Ectodermal cell (in vitro differentiated cells): ENCODE measurements at regions not wholly inside any gene's neighbourhood (a gene's known extent, or its start where the extent isn't known, plus 50 kb on each side); places are given as distances from the start of the nearest gene placed in this dataset.

Experiments used
- H3K27ac ChIP-seq: 2 replicates; pipeline ENCODE4 v1.7.0; 2013; ENCODE audit warnings: mild to moderate bottlenecking, low read depth, low read length; ENCODE audit not compliant: insufficient read depth, poor library complexity, severe bottlenecking
- H3K27me3 ChIP-seq: 2 replicates; pipeline ENCODE4 v1.7.0; 2013; ENCODE audit warnings: mild to moderate bottlenecking, low read length; ENCODE audit not compliant: insufficient read depth, control insufficient read depth, poor library complexity, severe bottlenecking
- H3K36me3 ChIP-seq: one replicate; pipeline ENCODE4 v1.7.0; 2013; ENCODE audit warnings: low read length; ENCODE audit not compliant: control insufficient read depth, insufficient read depth
- H3K4me1 ChIP-seq: one replicate; pipeline ENCODE4 v1.7.0; 2013; ENCODE audit warnings: low read length; ENCODE audit not compliant: control insufficient read depth, insufficient read depth
- H3K4me3 ChIP-seq: 2 replicates; pipeline ENCODE4 v1.7.0; 2013; ENCODE audit warnings: low read depth, low read length, control low read depth; ENCODE audit not compliant: insufficient read depth
- H3K9me3 ChIP-seq: 2 replicates; pipeline ENCODE4 v1.7.0; 2013; ENCODE audit warnings: mild to moderate bottlenecking, low read length, moderate library complexity; ENCODE audit not compliant: control insufficient read depth
- WGBS, 2 experiments: methylation state at CpG; one replicate each; pipeline ENCODE4 v1.1.7; 2013; ENCODE audit warnings: missing lambda C conversion rate in 2 of 2; 5-methylcytosine and 5-hydroxymethylcytosine counted together

DNA sequence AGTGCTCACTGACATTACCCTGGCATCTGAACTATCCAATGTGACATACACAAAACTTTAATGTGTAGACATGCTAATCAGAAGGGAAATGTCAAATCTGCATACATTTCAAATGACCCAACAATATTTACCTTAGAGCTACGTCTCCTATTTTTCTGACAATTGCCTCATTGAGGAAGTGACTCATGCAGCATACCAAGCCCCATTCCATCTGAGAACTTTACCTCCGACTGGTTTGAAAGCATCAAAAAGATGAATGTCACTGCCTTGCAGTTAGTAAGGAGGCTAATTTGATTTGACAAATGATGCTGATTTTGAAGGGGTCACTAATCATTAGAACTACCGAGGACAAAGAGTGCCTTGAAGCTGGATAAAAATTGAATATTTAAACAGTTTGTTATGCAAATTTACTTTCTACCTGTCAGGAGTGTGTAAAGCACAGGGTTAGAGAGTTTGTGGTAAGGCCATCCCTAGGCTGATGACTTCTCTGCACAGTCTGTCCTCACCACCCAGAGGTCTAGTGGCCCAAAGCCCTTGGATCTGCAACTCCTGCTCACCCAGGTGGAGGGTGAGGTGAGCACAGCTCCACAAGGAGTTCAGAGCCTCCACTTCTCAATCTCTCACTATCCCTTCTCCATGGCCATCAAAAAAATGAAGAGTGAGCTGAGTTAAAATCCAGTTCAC is 500.3 kb upstream of the C1orf87 start:
- Histone ChIP-seq H3K9me3 (no peaks in the 10 kb centered on the region), H3K27me3 (no peaks in the 10 kb centered on the region), H3K4me3 (no peak overlapping the region), H3K27ac (no peak overlapping the region), H3K4me1 (no peaks in the 10 kb centered on the region), H3K36me3 (no peaks in the 10 kb centered on the region)
- 69 to 71% methylated on average over 3 of the region's 3 CpGs for WGBS, 2 experiments

DNA sequence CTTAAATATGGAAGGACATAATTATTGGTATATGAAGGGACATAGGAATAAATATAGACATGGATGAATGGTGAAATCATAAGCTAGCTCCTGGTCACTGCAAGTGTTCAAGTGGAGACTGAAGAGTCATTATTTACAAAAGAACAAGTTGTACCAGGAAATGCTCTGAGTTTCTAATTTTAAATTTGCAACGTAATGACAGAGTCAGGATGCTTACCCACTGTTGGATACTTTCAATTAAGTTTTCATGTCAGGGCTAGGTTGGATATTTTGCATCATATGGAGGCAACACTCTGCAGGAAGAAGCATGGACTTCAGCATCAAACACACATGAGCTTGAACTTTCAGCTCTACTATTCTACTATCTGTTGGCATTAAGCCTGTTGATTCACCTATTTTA is 499.6 kb upstream of the C1orf87 start:
- WGBS, 2 experiments, result 87 to 91% methylated on average over 1 of the region's 1 CpG
- Histone ChIP-seq H3K4me1 (no peaks in the 10 kb centered on the region), H3K27ac (no peak overlapping the region), H3K36me3 (no peaks in the 10 kb centered on the region), H3K4me3 (no peak overlapping the region), H3K27me3 (no peaks in the 10 kb centered on the region), H3K9me3 (no peaks in the 10 kb centered on the region)

DNA sequence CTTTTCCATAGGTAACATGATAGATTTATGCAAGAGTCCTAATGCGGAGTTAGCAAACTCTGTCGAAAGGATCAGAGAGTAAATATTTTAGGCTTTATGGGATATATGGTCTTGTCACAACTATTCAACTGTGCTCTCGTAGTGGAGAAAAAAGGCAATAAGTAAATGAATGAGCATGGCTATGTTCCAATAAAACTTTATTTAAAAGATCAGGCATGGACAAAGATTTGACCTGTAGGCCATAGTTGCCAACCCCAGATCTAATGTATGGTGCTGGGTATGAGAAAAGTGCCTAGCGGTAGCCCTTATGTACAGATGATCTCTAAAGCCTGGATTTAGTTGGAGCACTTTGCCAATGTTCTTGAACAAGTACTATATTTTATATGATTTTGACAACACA is 498.8 kb upstream of the C1orf87 start:
- H3K9me3 ChIP-seq, result no peaks in the 10 kb centered on the region
- no peaks in the 10 kb centered on the region for H3K36me3 ChIP-seq
- H3K4me3 ChIP-seq, result no peak overlapping the region
- no peak overlapping the region for H3K27ac ChIP-seq
- H3K4me1 ChIP-seq, result no peaks in the 10 kb centered on the region
- no peaks in the 10 kb centered on the region for H3K27me3 ChIP-seq
- 94 to 96% methylated on average over 4 of the region's 4 CpGs for WGBS, 2 experiments

DNA sequence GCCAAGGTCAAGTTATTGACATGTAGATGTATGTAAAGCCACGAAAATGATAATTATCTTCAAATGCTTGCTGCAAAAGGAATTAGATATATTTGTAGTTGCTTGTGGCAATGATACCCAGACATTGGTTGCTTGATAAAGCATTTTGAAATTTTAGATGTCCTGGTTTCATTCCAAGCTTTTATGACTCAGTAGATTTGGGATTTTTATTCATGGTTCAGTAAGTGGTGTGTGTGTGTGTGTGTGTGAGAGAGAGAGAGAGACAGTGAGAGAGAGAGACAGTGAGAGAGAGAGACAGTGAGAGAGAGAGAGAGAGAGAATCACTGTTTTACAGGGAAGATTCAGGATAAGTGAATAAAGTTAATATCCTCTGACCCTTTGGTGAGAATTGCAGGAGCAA is 498.2 kb upstream of the C1orf87 start:
- Histone ChIP-seq H3K36me3 (no peaks in the 10 kb centered on the region), H3K4me3 (no peak overlapping the region), H3K9me3 (no peaks in the 10 kb centered on the region), H3K4me1 (no peaks in the 10 kb centered on the region), H3K27me3 (no peaks in the 10 kb centered on the region), H3K27ac (no peak overlapping the region)
- 90 to 92% methylated on average over 1 of the region's 1 CpG for whole genome bisulfite sequencing, 2 experiments

DNA sequence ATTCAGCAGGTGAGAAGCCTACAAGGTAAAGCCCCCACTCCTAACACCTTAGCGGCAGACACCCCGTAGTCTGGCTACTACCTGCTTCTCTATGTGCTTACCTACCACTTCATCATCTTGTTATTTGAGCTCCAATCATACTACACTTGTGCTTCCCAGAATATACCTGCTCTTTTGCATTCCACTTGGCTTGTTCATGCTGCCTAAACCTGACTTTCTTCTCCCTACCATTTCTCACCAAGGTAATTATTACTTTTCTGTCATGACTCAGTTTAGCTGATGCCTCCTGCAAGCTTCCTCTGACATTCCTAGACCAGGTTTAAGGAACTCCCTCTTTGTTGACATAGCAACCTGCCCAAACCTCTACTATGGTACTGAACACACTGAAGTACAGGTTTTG is 495.6 kb upstream of the C1orf87 start:
- no peaks in the 10 kb centered on the region for H3K4me1 ChIP-seq
- H3K36me3 ChIP-seq, result no peaks in the 10 kb centered on the region
- no peak overlapping the region for H3K27ac ChIP-seq
- no peak overlapping the region for H3K4me3 ChIP-seq
- no peaks in the 10 kb centered on the region for H3K27me3 ChIP-seq
- WGBS, 2 experiments, result 93 to 96% methylated on average over 2 of the region's 2 CpGs
- no peaks in the 10 kb centered on the region for H3K9me3 ChIP-seq

DNA sequence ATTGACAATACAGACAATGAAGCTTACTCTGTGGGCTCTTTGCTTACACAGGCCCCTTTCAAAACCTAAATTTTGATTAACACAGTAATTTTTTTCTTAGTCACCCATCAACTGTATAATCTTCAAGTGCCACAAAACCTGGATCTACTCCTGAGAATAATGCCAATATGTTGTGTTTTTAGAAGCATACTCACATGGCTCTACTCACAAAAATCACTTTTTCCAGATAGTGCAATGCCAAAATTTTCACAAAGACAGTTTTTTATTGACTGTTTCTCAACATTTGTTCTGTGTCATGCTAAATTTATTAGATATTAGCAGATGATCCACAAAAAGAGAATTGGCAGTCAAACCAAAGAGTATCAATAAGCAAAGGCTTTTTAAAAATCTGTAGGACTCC is 493.7 kb upstream of the C1orf87 start:
- Histone ChIP-seq H3K36me3 (no peaks in the 10 kb centered on the region), H3K27ac (no peak overlapping the region), H3K4me3 (no peak overlapping the region), H3K27me3 (no peaks in the 10 kb centered on the region), H3K4me1 (no peaks in the 10 kb centered on the region), H3K9me3 (no peaks in the 10 kb centered on the region)

DNA sequence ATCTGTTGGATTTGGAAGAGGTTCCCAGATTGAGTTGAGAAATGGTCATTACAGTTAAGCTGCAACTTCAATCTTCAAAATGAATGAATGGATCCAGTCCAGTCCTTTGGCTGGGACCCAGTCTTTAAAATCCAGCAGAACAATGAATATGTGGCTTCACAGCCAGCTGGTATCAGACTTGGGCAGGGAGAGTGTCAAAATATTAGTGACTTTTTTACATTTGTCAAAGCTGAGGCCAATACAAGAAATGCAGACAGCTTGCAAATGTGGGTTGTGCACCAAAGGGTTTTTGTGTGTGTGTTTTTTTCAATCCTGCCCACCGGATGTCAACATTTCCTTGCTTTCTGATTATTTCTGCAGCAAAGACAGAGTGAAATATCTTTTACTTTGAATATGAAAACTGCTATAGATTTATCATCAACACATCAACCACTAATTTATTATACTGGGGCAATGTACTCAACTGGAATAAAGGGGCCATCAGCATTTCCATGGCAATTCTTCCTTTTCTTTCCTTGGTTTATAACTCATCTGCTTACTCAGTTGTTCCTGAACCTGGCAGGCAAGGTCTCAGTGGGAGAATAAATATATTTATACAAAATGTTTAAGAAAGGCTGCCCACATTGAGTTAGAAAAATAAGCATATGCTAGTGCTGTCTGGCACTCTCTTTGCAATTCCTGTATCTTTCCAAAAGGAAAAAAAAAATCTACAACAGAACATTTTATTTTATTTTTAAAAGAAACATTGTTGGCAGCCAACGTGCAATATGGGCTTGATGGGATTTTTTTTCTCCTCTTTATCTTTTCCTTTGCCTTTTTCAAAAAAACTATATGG is 491.6 kb upstream of the C1orf87 start:
- H3K4me1 ChIP-seq, result no peaks in the 10 kb centered on the region
- H3K27ac ChIP-seq, result no peak overlapping the region
- H3K27me3 ChIP-seq, result no peaks in the 10 kb centered on the region
- WGBS, 2 experiments, result 91 to 100% methylated on average over 1 of the region's 2 CpGs
- no peak overlapping the region for H3K4me3 ChIP-seq
- no peaks in the 10 kb centered on the region for H3K9me3 ChIP-seq
- no peaks in the 10 kb centered on the region for H3K36me3 ChIP-seq

DNA sequence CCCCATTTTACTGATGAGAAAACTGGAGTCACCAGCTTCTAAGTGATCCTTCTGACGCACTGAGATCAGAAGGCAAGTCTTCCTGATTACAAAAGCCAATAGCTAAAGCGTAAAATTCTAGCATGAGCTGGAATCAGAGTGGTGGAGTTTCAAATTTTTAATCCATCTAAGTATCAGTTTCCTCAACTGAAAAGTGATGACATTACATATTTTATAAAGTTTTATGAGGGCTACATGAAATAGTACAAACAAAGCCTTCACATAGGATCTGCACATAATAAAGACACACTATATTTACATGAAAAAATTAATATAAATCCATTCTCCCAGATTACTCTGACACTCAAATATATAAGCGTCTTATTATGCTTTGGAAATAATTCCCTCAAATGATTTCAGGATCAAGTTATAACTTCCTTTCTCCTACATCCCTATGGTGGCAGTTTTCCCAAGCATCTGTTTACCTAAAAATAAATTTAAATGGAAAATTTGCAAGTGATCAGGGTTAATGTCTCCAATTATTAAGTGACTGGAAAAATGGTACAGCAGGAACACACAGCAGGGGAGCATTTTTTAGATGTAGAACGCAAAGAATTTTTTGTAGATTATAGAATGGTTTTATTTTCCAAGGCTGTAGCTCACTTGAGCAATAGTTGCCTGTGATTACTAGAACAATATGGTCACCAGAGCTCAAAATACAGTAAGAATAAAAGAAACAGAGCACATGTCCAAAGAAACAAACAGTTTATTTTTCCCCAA is 490.4 kb upstream of the C1orf87 start:
- no peaks in the 10 kb centered on the region for H3K4me1 ChIP-seq
- H3K9me3 ChIP-seq, result no peaks in the 10 kb centered on the region
- H3K27ac ChIP-seq, result no peak overlapping the region
- WGBS, 2 experiments, result 95 to 98% methylated on average over 3 to 4 of the region's 4 CpGs
- H3K4me3 ChIP-seq, result no peak overlapping the region
- H3K27me3 ChIP-seq, result no peaks in the 10 kb centered on the region
- no peaks in the 10 kb centered on the region for H3K36me3 ChIP-seq

DNA sequence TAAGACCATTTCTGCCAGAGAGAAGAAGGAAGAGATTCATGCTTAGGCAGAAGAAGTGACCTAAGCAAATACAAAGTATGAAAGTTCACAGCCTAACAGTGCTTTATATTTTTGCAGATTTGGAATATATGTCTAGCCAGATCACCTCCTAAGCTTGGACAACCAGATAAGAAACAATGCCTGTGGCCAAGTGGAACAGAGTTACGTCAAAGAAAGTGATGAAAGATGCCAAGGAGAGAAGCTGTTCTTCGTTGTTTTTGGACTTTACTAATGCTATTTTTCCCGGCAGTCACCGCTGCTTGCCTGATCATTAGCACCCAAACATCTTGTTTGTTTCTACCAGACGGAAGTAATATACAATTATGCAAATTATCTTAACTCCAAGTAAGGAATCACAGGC is 489.2 kb upstream of the C1orf87 start:
- Histone ChIP-seq H3K27me3 (no peaks in the 10 kb centered on the region), H3K4me1 (no peaks in the 10 kb centered on the region), H3K27ac (no peak overlapping the region), H3K9me3 (no peaks in the 10 kb centered on the region), H3K36me3 (no peaks in the 10 kb centered on the region), H3K4me3 (no peak overlapping the region)
- WGBS, 2 experiments, result 91 to 97% methylated on average over 4 to 5 of the region's 5 CpGs

DNA sequence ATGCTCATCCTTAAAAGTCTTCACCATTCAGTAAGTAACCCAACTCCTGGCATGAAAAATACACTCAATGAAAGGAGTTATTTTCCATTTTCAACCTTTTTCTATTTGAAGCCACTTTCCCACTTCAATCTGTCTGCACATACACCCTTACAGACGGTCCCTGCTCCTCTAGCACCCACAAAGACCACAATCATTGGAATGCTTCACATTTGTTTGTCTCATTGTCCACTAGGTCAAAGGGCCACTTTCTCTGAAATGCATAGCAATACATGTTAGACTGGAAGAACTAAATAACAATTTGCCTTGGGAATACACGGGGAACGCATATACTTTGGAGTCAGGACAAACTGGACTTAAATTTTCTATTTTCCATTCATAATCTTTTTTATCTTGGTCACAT is 487.1 kb upstream of the C1orf87 start:
- no peaks in the 10 kb centered on the region for H3K36me3 ChIP-seq
- no peaks in the 10 kb centered on the region for H3K4me1 ChIP-seq
- no peaks in the 10 kb centered on the region for H3K9me3 ChIP-seq
- H3K4me3 ChIP-seq, result no peak overlapping the region
- WGBS, 2 experiments, result 81 to 83% methylated on average over 3 of the region's 3 CpGs
- H3K27ac ChIP-seq, result no peak overlapping the region
- no peaks in the 10 kb centered on the region for H3K27me3 ChIP-seq
